RPMI7951 (cell line): ENCODE measurements at regions not wholly inside any gene's neighbourhood (a gene's known extent, or its start where the extent isn't known, plus 50 kb on each side); places are given as distances from the start of the nearest gene placed in this dataset.

Experiments used
- DNase-seq: peaks from one replicate; pipeline ENCODE4 v3.0.0-alpha.2; 2012; ENCODE audit warnings: low read depth

DNA sequence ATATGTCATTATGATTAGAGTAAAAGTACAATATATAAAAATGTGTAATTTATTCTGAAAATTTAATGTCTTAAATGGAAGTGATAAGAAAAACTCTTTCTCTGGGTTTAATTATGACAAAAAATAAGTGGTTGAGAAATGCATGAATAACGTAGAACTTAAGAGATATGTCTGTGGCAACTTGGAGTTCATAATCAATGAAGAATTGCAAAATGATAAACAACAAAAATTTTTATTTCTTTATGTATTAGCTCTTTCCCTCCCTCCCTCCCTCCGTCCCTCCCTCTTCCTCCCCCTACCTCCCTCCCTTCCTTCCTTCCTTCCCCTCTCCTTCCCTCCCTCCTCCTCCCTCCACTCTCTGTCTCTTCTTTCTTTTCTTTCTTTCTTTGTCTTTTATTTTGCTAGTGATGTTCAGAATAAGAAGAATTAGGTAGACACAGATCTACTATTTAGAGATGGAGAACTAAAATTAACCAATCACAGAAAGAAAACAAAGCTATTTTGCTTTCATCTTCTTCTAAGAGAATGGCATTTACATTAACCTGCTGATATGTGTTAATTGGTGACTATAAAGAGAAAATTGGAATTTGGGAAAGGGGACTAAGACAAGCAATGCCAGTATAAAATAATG is 96.3 kb upstream of the PDC start:
- DNase-seq = no peak

DNA sequence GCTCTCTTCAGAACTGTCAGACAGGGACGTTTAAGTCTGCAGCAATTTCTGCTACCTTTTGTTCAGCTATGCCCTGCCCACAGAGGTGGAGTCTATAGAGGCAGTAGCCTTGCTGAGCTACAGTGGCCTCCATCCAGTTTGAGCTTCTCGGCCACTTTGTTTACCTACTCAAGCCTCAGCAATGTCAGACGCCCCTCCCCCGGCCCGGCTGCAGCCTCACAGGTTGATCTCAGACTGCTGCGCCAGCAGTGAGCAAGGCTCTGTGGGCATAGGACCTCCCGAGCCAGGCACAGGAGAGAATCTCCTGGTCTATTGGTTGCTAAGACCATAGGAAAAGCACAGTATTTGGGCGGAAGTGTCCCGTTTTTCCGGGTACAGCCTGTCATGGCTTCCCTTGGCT is 89.9 kb upstream of the PDC start:
- DNase-seq = no peak

DNA sequence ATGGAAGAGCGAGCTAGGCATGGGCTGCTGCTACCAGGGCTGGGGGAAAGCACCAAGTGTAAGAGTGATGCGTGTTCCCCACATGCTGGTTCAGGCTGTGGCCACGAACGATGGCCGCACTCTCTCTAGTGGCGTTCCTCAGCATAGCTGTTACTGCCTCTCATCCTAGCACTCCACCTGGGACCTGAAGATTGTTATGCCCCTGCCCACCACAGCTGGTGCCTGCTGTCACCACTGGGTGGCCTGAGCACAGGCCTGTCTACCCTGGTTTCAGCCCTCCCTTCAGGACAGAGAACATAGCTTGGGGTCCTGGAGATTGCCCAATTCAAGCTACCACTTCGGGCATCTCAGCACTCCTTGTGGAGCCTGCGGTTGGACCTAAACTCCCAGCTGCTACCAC is 80.1 kb upstream of the PDC start:
- no peak for DNase-seq

DNA sequence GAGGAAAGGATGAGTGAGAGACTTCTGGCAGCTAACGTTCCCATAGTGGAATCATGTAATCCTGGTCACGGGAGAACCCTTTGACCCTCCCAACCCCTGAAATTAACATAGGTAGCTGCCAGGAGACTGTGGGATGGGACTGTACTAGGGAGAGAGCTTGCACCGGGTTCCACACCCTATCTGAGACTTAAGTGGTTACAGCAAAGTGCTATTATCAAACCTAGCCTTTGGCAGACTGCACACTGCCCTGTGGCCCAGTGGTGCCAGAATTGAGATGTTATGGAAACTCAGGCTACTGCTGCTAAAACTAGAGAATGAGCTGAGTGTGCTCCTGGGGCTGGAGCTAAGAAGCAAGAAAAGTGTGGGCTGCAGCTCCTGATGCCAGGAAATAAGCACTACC is 79.6 kb upstream of the PDC start:
- no peak for DNase-seq

DNA sequence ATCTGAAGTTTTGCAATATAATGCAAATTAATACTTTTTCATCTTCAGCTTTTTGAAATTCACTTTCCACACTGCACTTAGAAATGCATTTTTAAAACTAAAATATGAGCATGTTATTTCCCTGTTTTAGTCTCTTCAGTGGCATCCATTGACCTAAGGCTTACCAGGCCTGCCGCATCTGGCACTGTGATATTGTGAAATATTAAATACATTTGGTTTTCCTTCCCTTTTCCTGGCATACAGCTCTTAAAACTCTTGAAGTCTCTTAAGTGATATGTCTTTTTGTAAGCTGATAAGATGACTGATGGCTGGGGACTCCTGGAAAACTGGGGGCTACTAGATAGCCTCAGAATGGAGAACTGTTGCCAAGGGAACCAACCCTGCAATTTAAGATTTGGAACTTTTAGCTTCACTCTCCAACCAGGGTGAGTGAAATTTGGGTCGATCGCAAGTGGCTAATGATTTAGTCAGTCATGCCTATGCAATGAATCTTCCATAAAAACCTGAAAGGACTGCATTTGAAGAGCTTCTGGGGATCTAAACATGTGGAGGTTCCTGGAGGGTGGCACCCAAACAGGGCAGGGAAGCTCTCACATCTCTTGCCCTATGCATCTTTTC is 75.5 kb upstream of the PDC start:
- peak; percentile 13 for DNase-seq

DNA sequence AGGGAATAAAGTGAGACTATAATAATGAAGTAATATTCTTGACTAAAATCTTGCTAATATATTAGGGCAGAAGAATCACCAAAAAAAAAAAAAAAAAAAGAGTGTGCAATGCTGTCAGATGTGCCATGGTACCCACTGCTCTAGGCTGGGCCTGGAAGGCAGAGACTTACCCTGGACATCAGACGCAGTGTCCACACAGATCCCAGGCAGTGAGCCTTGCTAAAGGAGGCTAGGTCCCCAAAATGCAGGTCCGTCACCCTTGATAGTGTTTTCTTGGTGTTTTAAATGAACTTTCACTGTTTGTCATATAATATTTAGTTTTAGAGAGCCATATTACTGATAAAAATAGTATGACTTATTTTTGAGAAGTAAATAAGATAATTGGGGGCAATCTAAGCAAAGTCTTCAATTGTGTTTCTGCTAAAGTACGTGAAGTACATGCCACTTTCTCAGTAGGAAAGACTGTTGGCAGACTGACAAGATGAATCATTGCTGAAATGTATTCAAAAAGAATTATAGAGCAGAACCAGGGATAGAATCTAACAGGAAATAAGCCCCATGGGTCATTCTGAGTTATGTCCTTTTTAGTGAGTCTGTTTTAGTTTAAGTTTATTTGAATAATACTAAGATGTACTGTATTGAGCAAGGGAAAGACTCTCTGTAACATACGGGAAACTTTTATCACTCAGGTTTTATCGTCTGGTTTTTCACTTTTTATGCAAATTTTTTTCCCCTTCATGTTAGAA is 74.6 kb upstream of the PDC start:
- DNase-seq = peak; percentile 82

DNA sequence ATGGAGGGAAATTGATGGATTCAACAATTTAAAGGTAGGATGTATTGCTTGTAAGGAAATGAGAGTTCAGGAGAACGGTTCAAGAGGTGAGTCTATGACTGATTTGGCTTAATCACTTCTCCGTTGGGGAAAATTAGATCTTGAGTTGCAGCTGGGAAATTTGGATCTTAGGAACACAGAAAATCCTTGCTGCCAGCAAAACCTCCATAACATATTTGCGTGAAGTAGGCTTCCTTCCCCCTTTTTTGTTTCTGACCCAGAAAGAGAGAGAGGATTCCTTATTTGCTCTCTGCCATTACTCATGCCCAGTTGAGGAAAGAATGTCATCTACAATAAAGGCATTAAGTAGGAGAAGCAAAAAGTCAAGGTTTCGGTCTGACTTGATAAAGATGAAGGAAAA is 73.5 kb upstream of the PDC start:
- DNase-seq = no peak

DNA sequence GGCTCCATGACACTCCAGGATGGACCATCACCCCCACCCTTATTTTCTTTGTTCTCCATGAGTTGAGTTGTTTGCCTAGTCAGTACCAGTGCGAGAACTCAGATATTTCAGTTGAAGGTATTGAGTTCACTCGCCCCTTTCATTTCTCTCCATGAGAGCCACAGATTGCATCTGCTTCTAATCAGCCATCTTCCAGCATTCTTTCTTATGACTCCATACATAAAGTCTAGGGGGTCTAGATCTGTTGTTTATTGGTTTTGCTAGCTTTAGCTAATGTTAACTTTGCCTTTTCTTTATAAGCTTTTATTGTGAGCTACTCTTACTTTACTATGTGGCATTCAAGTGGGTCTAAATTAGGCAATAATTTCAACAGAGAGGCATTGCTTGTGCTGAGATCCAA is 71.6 kb upstream of the PDC start:
- no peak for DNase-seq

DNA sequence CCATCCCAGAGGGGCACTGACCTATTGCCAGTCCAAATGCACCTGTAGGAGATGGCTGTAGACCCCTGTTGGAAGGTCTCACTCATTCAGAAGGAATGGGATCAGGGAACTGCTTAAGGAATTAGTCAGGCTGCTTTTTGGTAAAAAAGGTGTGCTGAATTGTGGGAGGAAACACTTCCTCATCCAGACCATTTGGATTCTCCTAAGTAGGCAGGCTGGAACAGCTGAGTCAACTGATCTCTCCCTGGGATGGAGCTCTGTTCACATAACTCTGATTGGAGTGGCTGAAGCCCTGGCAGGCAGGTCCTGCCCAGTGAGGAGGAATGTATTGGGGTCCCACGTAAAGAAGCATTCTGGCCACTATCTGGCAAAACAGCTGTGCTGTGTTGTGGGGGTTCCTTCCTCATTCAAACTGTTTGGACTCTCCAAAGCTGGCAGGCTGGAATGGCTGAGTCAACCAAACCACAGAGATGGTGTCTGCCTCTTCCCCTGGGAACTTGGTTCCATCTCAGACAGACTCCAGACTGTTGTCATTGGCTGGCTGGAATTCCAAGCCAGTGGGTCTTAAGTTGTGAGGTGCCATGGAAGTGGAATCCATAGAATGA is 70.7 kb upstream of the PDC start:
- DNase-seq = peak; percentile 55

DNA sequence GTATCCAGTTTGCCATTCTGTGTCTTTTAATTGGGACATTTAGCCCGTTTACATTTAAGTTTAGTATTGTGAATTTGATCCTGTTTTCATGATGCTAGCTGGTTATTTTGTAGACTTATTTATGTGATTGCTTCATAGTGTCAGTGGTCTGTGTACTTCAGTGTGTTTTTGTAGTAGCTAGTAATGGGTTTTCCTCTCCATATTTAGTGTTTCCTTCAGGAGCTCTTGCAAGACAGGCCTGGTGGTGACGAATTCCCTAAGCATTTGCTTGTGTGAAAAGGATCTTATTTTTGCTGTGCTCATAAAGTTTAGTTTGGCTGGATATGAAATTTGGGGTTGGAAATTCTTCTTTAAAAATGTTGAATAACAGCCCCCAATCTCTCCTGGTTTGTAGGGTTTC is 69.2 kb upstream of the PDC start:
- no peak for DNase-seq

DNA sequence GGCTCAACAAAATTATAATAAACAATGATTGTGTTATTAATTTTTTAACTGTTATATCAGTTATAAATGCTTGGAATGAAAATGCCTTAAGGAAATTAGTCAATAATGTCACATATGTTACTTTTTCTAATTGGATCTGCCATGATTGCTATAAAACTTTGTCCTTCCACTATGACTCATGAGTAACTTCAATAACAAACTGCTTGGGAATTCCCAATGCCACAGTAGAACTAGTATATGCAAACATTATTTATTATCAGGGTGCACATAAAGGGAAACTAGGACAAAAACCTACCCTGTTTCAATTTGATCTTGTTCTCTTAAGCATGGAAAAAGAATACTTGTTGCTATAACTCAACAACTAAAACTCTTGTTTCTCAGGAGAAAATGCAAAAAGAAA is 59.1 kb upstream of the PDC start:
- peak; percentile 15 for DNase-seq

DNA sequence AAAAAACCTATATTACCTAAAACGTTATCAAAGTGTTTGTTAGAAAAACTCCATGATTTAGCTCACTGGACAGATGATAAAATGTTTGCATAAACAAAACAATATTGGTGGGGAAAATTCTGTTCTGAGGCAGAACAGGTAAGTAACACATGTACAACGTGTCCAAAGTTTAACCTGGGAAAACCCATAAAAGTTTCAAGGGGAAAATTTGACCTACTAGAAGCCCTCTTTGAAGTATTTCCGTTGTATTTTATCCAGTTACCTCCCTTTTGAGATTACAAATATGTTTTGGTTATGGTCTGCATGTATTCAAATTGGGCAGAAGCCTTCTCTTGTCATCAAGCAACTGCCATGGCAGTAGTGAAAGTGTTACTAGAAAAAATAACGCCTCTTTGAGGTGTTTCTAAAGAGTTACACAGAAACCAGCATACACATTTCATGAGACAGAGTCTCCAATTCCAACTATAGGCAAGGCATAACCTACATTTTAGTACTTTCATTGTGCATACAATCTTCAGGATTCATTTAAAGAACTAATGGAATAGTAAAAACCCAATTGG is 58.0 kb upstream of the PDC start:
- no peak for DNase-seq

DNA sequence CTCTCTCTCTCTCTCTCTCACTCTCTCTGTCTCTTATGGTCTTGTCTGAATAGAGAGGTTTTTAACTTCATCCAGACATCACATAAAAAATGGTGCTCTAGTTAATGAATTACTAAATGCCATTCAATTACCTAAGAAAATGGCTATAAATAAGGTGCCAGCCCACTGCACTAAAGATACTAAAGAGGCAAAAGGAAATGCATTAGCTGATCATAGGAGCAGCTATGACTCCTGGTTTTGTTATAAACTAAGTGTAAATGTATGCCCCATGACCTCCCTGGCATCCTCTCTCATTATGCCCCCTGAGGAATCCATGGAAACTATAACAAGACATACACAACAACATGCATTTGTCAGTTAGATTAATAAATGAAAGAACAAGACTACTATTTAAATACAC is 57.5 kb upstream of the PDC start:
- no peak for DNase-seq

DNA sequence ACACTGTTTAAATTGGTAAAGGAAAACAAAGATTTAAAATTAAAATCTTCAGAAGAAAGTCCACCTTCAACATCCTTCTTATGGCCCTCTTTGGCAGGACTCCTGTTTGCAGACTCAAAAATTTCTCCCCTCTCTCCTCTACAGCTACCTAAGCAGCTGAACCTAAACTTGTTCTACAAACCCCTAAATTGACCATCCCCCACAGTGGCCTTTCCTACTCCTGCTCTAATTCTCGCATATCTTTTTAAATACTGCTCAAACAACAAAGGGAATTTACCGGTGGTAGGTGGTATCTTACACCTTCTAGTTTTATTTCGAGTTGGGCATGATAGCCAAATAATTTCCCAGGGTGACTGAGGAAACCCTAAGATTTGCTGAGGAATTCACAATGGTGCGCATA is 53.5 kb upstream of the PDC start:
- DNase-seq = no peak

DNA sequence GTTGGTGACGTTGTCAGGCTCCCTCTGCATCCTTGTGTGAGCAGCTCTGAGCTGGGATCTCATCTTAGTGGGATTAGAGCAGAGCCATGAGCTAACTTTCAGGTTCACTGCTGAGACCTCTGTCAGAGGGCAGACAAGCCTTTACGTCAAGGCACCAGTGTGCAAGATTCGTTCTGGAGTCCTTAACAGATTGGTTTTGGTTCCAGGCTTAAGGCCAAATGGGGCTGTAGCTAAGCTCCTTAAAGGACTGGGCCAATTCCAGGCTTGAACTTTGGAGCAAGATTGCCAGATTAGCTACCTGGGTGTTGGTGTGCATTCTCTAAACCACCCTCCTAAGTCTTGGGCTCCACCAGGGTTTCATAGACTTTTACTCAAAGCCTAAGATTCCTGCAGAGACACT is 52.6 kb upstream of the PDC start:
- DNase-seq = no peak

DNA sequence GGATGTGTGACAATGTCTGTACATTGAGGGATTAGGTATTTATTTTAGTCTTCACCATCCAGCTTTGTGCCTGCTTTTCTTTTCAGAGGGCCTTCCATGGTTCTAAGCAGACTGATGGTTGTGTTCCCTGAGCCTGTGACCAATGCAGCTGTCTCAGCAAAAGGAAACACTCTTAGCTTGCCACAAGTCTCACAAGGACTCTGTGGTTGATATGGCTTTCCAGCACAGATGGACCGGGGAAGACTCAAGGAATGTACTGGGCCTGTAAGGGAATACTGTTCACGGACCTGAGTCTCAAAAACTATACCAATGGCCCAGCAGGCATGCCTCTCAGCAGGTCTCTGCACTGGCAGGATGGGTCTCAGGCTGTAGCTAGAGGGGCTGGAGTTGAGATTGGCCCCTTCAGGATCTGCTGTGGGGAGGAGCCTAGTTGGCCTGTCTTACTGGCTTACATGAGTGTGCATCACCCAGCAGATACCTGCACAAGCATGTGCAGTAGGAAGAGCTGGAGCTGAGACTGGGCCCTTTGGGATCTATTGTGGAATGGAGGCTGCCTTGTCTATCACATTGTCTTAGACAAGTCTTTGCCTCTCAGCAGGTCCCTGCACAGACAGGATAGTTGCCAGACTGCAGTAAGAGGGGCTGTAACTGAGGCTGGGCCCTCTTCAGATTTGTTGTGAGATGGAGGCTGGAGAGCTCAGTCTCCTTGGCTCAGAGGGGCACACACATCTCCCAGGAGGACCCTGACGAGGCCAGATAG is 52.0 kb upstream of the PDC start:
- DNase-seq = no peak

DNA sequence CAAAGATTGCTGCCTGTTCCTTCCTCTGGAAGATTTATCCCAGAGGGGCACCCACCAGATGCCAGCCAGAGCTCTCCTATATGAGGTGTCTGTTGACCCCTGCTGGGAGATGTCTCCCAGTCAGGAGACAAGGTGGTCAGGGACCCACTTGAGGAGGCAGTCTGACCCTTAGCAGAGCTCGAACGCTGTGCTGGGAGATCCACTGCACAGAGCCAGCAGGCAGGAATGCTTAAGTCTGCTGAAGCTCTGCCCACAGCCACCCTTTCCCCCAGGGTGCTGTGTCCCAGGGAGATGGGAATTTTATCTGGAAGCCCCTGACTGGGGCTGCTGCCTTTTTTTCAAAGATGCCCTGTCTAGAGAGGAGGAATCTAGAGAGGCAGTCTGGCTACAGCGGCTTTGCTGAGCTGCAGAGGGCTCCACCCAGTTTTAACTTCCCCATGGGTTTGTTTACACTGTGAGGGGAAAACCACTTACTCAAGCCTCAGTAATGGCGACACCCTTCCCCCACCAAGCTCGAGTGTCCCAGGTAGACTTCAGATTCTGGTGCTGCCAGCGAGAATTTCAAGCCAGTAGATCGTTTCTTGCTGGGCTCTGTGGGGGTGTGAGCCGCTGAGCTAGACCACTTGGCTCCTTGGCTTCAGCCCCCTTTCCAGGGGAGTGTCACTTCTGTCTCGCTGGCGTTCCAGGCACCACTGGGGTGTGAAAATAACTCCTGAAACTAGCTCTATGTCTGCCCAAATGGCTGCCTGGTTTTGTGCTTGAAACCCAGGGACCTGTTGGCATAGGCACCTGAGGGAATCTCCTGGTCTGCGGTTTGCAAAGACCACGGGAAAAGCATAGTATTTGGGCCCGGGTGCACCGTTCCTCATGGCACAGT is 51.1 kb upstream of the PDC start:
- DNase-seq = no peak
